ENCODE measurements at regions not wholly inside any gene's neighbourhood (a gene's known extent, or its start where the extent isn't known, plus 50 kb on each side); places are given as distances from the start of the nearest gene placed in this dataset.

DNA sequence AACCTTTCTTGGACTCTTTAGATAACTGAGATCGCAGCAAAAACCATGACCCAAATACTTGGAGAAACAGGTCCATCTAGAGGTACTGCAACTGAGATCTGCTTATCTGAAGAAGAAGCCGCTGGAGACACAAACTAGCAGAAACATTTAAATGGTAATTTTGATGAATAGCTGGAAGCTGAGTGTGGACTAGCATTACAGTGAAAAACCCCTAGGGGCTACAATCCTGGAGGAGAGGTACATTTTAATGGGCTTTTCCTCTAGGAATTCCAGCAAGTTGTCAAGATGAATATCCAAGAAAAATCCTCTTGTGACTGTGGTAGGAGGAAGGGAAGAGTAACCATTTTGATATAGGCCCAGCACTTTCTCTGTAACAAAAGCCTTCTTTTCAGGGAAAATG is 592.5 kb upstream of the GRIA3 start:
- H3K36me3 Mint-ChIP-seq (ENCODE audit: insufficient read depth, unreplicated experiment): no peaks in the 10 kb centered on the region
- TF ChIP-seq, protein P1, sequence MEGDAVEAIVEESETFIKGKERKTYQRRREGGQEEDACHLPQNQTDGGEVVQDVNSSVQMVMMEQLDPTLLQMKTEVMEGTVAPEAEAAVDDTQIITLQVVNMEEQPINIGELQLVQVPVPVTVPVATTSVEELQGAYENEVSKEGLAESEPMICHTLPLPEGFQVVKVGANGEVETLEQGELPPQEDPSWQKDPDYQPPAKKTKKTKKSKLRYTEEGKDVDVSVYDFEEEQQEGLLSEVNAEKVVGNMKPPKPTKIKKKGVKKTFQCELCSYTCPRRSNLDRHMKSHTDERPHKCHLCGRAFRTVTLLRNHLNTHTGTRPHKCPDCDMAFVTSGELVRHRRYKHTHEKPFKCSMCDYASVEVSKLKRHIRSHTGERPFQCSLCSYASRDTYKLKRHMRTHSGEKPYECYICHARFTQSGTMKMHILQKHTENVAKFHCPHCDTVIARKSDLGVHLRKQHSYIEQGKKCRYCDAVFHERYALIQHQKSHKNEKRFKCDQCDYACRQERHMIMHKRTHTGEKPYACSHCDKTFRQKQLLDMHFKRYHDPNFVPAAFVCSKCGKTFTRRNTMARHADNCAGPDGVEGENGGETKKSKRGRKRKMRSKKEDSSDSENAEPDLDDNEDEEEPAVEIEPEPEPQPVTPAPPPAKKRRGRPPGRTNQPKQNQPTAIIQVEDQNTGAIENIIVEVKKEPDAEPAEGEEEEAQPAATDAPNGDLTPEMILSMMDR (IDR thresholded peaks at IDR 0.05; ENCODE audit: insufficient read depth in 1 of 2, low read depth in 1 of 2, low read length in 1 of 2, severe bottlenecking in 1 of 2, unreplicated experiment in 1 of 2): no peak
- no peaks in the 10 kb centered on the region for H3K36me3 ChIP-seq (ENCODE audit: control insufficient read depth, insufficient read depth, low read length)
- H3K4me1 Mint-ChIP-seq (ENCODE audit: low read depth, unreplicated experiment): no peaks in the 10 kb centered on the region
- no peaks in the 10 kb centered on the region for H3K4me1 ChIP-seq
- POLR2A ChIA-PET: no interaction called here
- no peaks in the 10 kb centered on the region for H3K9me3 Mint-ChIP-seq (ENCODE audit: unreplicated experiment)
- CTCF ChIA-PET: no interaction called here
- H3K9me3 ChIP-seq: no peaks in the 10 kb centered on the region
- intact Hi-C loops (cut with micrococcal nuclease; ENCODE audit: unreplicated experiment): no loop called here
- H3K4me3 ChIP-seq (ENCODE audit: low read depth, low read length): no peak overlapping the region
- no peak for DNase-seq
- H3K27me3 ChIP-seq (replicated peaks; ENCODE audit: control insufficient read depth, insufficient read depth, low read length): no peaks in the 10 kb centered on the region
- H3K27me3 Mint-ChIP-seq (ENCODE audit: insufficient read depth, unreplicated experiment): no peaks in the 10 kb centered on the region
- no peak overlapping the region for H3K27ac Mint-ChIP-seq (ENCODE audit: unreplicated experiment)
- no peak overlapping the region for H3K4me3 Mint-ChIP-seq (ENCODE audit: unreplicated experiment)
- BruUV-seq (replicated peaks): no TSS peak

DNA sequence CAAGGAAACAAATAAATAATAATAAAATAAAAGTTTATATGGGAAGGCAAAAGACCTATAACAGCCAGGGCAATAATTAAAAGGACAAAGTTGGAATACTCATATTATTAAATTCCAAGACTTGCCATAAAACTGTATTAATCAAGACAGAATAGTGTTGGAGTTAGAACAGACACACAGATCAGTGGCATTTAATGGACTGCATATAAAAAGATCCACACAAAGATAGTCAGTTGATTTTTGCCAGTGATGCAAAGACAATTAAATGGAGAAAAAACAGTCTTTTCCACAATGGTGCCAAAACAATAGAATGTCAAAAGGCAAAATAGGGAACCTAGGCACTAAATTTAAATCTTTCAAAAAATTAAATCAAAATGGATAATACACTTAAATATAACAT is 587.1 kb upstream of the GRIA3 start:
- BruUV-seq (replicated peaks): no TSS peak
- no peak overlapping the region for H3K27ac Mint-ChIP-seq (ENCODE audit: unreplicated experiment)
- no peaks in the 10 kb centered on the region for H3K4me1 ChIP-seq
- no peaks in the 10 kb centered on the region for H3K9me3 ChIP-seq
- POLR2A ChIA-PET: no interaction called here
- intact Hi-C loops (cut with micrococcal nuclease; ENCODE audit: unreplicated experiment): no loop called here
- CTCF ChIA-PET: no interaction called here
- no peaks in the 10 kb centered on the region for H3K27me3 Mint-ChIP-seq (ENCODE audit: insufficient read depth, unreplicated experiment)
- H3K4me1 Mint-ChIP-seq (ENCODE audit: low read depth, unreplicated experiment): no peaks in the 10 kb centered on the region
- no peak overlapping the region for H3K4me3 Mint-ChIP-seq (ENCODE audit: unreplicated experiment)
- no peaks in the 10 kb centered on the region for H3K36me3 ChIP-seq (ENCODE audit: control insufficient read depth, insufficient read depth, low read length)
- DNase-seq: no peak
- peaks cover 10% of the 10 kb centered on the region for H3K9me3 Mint-ChIP-seq (ENCODE audit: unreplicated experiment)
- TF ChIP-seq, protein P1 (IDR thresholded peaks at IDR 0.05; ENCODE audit: insufficient read depth in 1 of 2, low read depth in 1 of 2, low read length in 1 of 2, severe bottlenecking in 1 of 2, unreplicated experiment in 1 of 2): no peak
- H3K4me3 ChIP-seq (ENCODE audit: low read depth, low read length): no peak overlapping the region
- H3K27me3 ChIP-seq (replicated peaks; ENCODE audit: control insufficient read depth, insufficient read depth, low read length): no peaks in the 10 kb centered on the region
- no peaks in the 10 kb centered on the region for H3K36me3 Mint-ChIP-seq (ENCODE audit: insufficient read depth, unreplicated experiment)

GRCh38 chrX:122622795-122623194 is 561.3 kb upstream of the GRIA3 start:
- CTCF ChIA-PET: no interaction called here
- H3K4me1 ChIP-seq: no peaks in the 10 kb centered on the region
- Mint-ChIP-seq H3K9me3 (ENCODE audit: unreplicated experiment) (peaks cover 9% of the 10 kb centered on the region), H3K27me3 (ENCODE audit: insufficient read depth, unreplicated experiment) (peaks cover 3% of the 10 kb centered on the region), H3K4me1 (ENCODE audit: low read depth, unreplicated experiment) (no peaks in the 10 kb centered on the region), H3K4me3 (ENCODE audit: unreplicated experiment) (no peak overlapping the region), H3K27ac (ENCODE audit: unreplicated experiment) (no peak overlapping the region), H3K36me3 (ENCODE audit: insufficient read depth, unreplicated experiment) (no peaks in the 10 kb centered on the region)
- intact Hi-C loops (cut with micrococcal nuclease; ENCODE audit: unreplicated experiment): no loop called here
- no peaks in the 10 kb centered on the region for H3K9me3 ChIP-seq
- TF ChIP-seq, protein P1 (IDR thresholded peaks at IDR 0.05; ENCODE audit: insufficient read depth in 1 of 2, low read depth in 1 of 2, low read length in 1 of 2, severe bottlenecking in 1 of 2, unreplicated experiment in 1 of 2): no peak
- no peaks in the 10 kb centered on the region for H3K36me3 ChIP-seq (ENCODE audit: control insufficient read depth, insufficient read depth, low read length)
- no TSS peak for BruUV-seq (replicated peaks)
- POLR2A ChIA-PET: no interaction called here
- no peak for DNase-seq
- no peaks in the 10 kb centered on the region for H3K27me3 ChIP-seq (replicated peaks; ENCODE audit: control insufficient read depth, insufficient read depth, low read length)
- no peak overlapping the region for H3K4me3 ChIP-seq (ENCODE audit: low read depth, low read length)

All from Caco-2 (cell line).